ENCODE measurements at regions not wholly inside any gene's neighbourhood (a gene's known extent, or its start where the extent isn't known, plus 50 kb on each side); places are given as distances from the start of the nearest gene placed in this dataset.

- TF ChIP-seq CTCF (IDR thresholded peaks at IDR 0.05; ENCODE audit: poor library complexity), result no peak
- TF ChIP-seq EZH2 (IDR thresholded peaks at IDR 0.05; ENCODE audit: borderline replicate concordance), result no peak
- TF ChIP-seq EZH2phosphoT487 (IDR thresholded peaks at IDR 0.05; ENCODE audit: low read depth, severe bottlenecking, unreplicated experiment), result no peak
These were observed 730.9 kb downstream of the STPG2 start for GRCh38 chr4:97412331-97412730.
